ENCODE measurements at regions not wholly inside any gene's neighbourhood (a gene's known extent, or its start where the extent isn't known, plus 50 kb on each side); places are given as distances from the start of the nearest gene placed in this dataset.

- Histone ChIP-seq H3K36me3 (ENCODE audit: insufficient read depth, low read length, poor library complexity, severe bottlenecking) (no peaks in the 10 kb centered on the region), H3K27me3 (replicated peaks; ENCODE audit: insufficient read depth, low read depth, low read length, poor library complexity) (no peaks in the 10 kb centered on the region), H3K9me3 (ENCODE audit: low read depth, low read length, poor library complexity, severe bottlenecking) (no peaks in the 10 kb centered on the region), H3K27ac (ENCODE audit: low read depth, low read length, poor library complexity, severe bottlenecking) (no peak overlapping the region), H3K4me1 (ENCODE audit: insufficient read depth, low read length, poor library complexity, severe bottlenecking) (no peaks in the 10 kb centered on the region), H3K4me3 (ENCODE audit: low read depth, low read length, poor library complexity, severe bottlenecking) (no peak overlapping the region)
- ChIA-PET CTCF (no interaction called here), POLR2A (ENCODE audit: low non-redundant PET) (no interaction called here)
- intact Hi-C loops (cut with micrococcal nuclease; ENCODE audit: unreplicated experiment), result no loop called here
- DNase-seq (ENCODE audit: low spot score), result no peak
- BruUV-seq (replicated peaks), result no TSS peak
- TF ChIP-seq CTCF (conservative IDR thresholded peaks at IDR 0.05; ENCODE audit: low read depth, low read length), result no peak
These were observed 264.0 kb downstream of the SUCLG1 start for GRCh38 chr2:84194949-84195644.

GRCh38 chr2:84194181-84194580, 264.9 kb downstream of the SUCLG1 start:
- H3K4me1 ChIP-seq (ENCODE audit: insufficient read depth, low read length, poor library complexity, severe bottlenecking), result no peaks in the 10 kb centered on the region
- POLR2A ChIA-PET (ENCODE audit: low non-redundant PET), result no interaction called here
- CTCF ChIA-PET, result no interaction called here
- TF ChIP-seq EZH2 (IDR thresholded peaks at IDR 0.05; ENCODE audit: borderline replicate concordance, low read depth, low read length, poor library complexity, severe bottlenecking) (no peak), CTCF (conservative IDR thresholded peaks at IDR 0.05; ENCODE audit: low read depth, low read length) (no peak)
- BruUV-seq (replicated peaks), result no TSS peak
- H3K4me3 ChIP-seq (ENCODE audit: low read depth, low read length, poor library complexity, severe bottlenecking), result no peak overlapping the region
- H3K27ac ChIP-seq (ENCODE audit: low read depth, low read length, poor library complexity, severe bottlenecking), result no peak overlapping the region
- H3K9me3 ChIP-seq (ENCODE audit: low read depth, low read length, poor library complexity, severe bottlenecking), result no peaks in the 10 kb centered on the region
- intact Hi-C loops (cut with micrococcal nuclease; ENCODE audit: unreplicated experiment), result no loop called here
- DNase-seq (ENCODE audit: low spot score), result no peak
- no peaks in the 10 kb centered on the region for H3K36me3 ChIP-seq (ENCODE audit: insufficient read depth, low read length, poor library complexity, severe bottlenecking)
- H3K27me3 ChIP-seq (replicated peaks; ENCODE audit: insufficient read depth, low read depth, low read length, poor library complexity), result no peaks in the 10 kb centered on the region

GRCh38 chr2:84187258-84187657, 271.8 kb downstream of the SUCLG1 start:
- H3K27ac ChIP-seq (ENCODE audit: low read depth, low read length, poor library complexity, severe bottlenecking), result no peak overlapping the region
- TF ChIP-seq EZH2 (IDR thresholded peaks at IDR 0.05; ENCODE audit: borderline replicate concordance, low read depth, low read length, poor library complexity, severe bottlenecking) (no peak), CTCF (conservative IDR thresholded peaks at IDR 0.05; ENCODE audit: low read depth, low read length) (no peak)
- H3K36me3 ChIP-seq (ENCODE audit: insufficient read depth, low read length, poor library complexity, severe bottlenecking), result no peaks in the 10 kb centered on the region
- DNase-seq (ENCODE audit: low spot score), result peak; percentile 3
- no peaks in the 10 kb centered on the region for H3K9me3 ChIP-seq (ENCODE audit: low read depth, low read length, poor library complexity, severe bottlenecking)
- no TSS peak for BruUV-seq (replicated peaks)
- ChIA-PET POLR2A (ENCODE audit: low non-redundant PET) (no interaction called here), CTCF (no interaction called here)
- H3K4me3 ChIP-seq (ENCODE audit: low read depth, low read length, poor library complexity, severe bottlenecking), result no peak overlapping the region
- no peaks in the 10 kb centered on the region for H3K27me3 ChIP-seq (replicated peaks; ENCODE audit: insufficient read depth, low read depth, low read length, poor library complexity)
- no peaks in the 10 kb centered on the region for H3K4me1 ChIP-seq (ENCODE audit: insufficient read depth, low read length, poor library complexity, severe bottlenecking)
- intact Hi-C loops (cut with micrococcal nuclease; ENCODE audit: unreplicated experiment), result no loop called here

Measured in A673 (cell line).